Body of pancreas (tissue), 4 donors: ENCODE measurements at regions not wholly inside any gene's neighbourhood (a gene's known extent, or its start where the extent isn't known, plus 50 kb on each side); places are given as distances from the start of the nearest gene placed in this dataset.

Source experiments
- ATAC-seq: fragments of 150-250 bp; one replicate; pipeline ENCODE4 v1.9.1; 2016
- DNase-seq, 4 donors: peaks; one replicate each; pipeline ENCODE4 v3.0.0-alpha.2; 2019
- H3K27ac ChIP-seq, 4 donors: fragments of 200-600 bp; sonication (generic); 1 replicate in 3 of 4; 2 replicates in 1 of 4; pipeline versions ENCODE4 v1.5.1 to v1.6.1; 2016 to 2019; ENCODE audit warnings: mild to moderate bottlenecking in 1 of 4, mixed read lengths in 1 of 4, moderate library complexity in 1 of 4
- H3K27me3 ChIP-seq, 2 donors: fragments of 200-600 bp; sonication (generic); one replicate each; pipeline ENCODE4 v1.6.0; 2016; ENCODE audit warnings: mild to moderate bottlenecking in 1 of 2
- H3K36me3 ChIP-seq, 2 donors: fragments of 200-600 bp; sonication (generic); replicated peaks in 1 of 2; 2 replicates each; pipeline ENCODE4 v1.5.1; 2016; ENCODE audit warnings: low read depth in 2 of 2; ENCODE audit not compliant: insufficient read depth in 1 of 2
- H3K4me1 ChIP-seq: fragments of 200-600 bp; sonication (generic); one replicate; pipeline ENCODE4 v1.6.0; 2016
- H3K4me3 ChIP-seq, 2 donors: fragments of 200-600 bp; sonication (generic); 1 replicate in 1 of 2; 2 replicates in 1 of 2; pipeline ENCODE4 v1.5.1; 2016 to 2019
- H3K9me3 ChIP-seq, 3 donors: fragments of 200-600 bp; sonication (generic); 1 replicate in 2 of 3; 2 replicates in 1 of 3; pipeline ENCODE4 v1.5.1; 2016
- POLR2A ChIP-seq, 3 donors: fragments of 450-650 bp; IDR thresholded peaks; one replicate each; pipeline ENCODE4 v1.6.1; 2016; ENCODE audit warnings: antibody characterized with exemption in 3 of 3, mild to moderate bottlenecking in 2 of 3
- WGBS, 2 donors: methylation state at CpG; one replicate each; pipeline ENCODE4 v1.1.5; 2017; 5-methylcytosine and 5-hydroxymethylcytosine counted together
- intact Hi-C: fragments of 100-400 bp; cut with DNase I; formaldehyde crosslinking; loops from one replicate; pipeline ENCODE4 v1.15.1; 2023
- TF ChIP-seq, protein P1 (sequence below), 7 experiments: fragments of 450-650 bp in 4 of 7; fragments of 200-600 bp in 3 of 7; sonication (generic) in 3 of 7; IDR thresholded peaks; one replicate each; pipeline ENCODE4 v1.5.1; 2016 to 2019; ENCODE audit warnings: antibody characterized with exemption in 7 of 7

DNA sequence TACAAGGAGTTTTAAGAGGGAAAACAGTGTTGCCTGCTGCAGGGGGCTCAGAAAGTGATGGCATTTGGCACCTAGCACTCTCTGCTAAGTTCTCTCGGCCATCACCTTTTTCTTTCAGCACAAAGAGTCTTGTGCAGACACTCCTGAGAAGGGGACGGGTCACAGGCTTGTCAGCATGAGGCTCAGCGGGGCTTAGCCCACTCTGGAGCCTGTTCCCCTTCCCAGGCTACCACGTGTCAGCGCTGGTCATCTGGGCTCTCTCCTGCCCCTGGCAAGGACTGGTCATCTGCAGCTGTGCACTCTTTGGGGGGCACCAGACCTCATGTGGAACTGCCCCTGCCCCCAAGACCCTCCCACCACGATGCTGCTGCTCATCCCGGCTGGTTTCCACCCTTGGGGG is 152.1 kb upstream of the MKI67 start:
- Histone ChIP-seq H3K4me1 (no peaks in the 10 kb centered on the region), H3K9me3 (no peaks in the 10 kb centered on the region), H3K27me3 (no peaks in the 10 kb centered on the region), H3K27ac (no peak overlapping the region), H3K4me3 (no peak overlapping the region), H3K36me3 (no peaks in the 10 kb centered on the region)
- no peak for TF ChIP-seq POLR2A (IDR thresholded peaks at IDR 0.05)
- TF ChIP-seq, protein P1, sequence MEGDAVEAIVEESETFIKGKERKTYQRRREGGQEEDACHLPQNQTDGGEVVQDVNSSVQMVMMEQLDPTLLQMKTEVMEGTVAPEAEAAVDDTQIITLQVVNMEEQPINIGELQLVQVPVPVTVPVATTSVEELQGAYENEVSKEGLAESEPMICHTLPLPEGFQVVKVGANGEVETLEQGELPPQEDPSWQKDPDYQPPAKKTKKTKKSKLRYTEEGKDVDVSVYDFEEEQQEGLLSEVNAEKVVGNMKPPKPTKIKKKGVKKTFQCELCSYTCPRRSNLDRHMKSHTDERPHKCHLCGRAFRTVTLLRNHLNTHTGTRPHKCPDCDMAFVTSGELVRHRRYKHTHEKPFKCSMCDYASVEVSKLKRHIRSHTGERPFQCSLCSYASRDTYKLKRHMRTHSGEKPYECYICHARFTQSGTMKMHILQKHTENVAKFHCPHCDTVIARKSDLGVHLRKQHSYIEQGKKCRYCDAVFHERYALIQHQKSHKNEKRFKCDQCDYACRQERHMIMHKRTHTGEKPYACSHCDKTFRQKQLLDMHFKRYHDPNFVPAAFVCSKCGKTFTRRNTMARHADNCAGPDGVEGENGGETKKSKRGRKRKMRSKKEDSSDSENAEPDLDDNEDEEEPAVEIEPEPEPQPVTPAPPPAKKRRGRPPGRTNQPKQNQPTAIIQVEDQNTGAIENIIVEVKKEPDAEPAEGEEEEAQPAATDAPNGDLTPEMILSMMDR (IDR thresholded peaks at IDR 0.05) = no peak
- intact Hi-C loops = no loop called here
- no peak for ATAC-seq
- WGBS, 2 donors = 9 to 24% methylated on average over 5 to 7 of the region's 7 CpGs
- no peak for DNase-seq

DNA sequence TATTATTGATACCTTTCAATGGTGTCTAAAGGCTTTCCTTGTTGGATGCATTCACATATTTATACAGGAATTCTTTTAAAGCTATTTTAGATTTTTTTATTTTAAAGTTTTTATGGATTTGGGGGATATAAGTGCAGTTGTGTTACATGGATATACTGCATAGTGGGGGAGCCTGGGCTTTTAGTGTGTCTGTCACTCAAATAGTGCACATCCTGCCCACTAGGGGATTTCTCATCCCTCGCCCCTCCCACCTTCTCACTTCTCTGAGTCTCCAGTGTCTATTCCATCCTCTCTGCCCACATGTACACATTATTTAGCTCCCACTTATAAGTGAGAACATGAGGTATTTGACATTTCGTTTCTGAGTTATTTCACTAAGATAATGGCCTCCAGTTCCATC is 154.0 kb upstream of the MKI67 start:
- DNase-seq = no peak
- Histone ChIP-seq H3K4me3 (no peak overlapping the region), H3K27me3 (no peaks in the 10 kb centered on the region), H3K27ac (no peak overlapping the region), H3K9me3 (no peaks in the 10 kb centered on the region), H3K36me3 (no peaks in the 10 kb centered on the region), H3K4me1 (no peaks in the 10 kb centered on the region)
- TF ChIP-seq, protein P1 (IDR thresholded peaks at IDR 0.05) = no peak
- no peak for TF ChIP-seq POLR2A (IDR thresholded peaks at IDR 0.05)
- ATAC-seq = no peak
- intact Hi-C loops = no loop called here
- WGBS, 2 donors = 36 to 37% methylated on average over 2 of the region's 2 CpGs

DNA sequence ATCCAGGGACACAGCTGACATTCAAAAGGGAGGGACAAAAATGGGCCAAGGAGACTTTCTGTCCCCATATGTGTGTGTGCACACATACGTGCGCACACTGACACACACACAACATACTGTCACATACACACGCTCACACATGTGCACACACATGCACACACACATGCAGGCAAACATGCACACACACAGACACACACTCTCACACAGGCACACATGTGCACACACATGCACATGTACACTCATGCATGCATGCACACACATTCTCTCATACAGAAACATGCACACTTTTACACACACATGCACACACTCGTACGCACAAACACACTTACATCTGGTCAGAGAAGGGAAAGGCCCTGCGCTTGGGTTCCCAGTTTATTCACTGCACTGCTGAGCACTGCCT is 155.1 kb upstream of the MKI67 start:
- Histone ChIP-seq H3K36me3 (no peaks in the 10 kb centered on the region), H3K27ac (no peak overlapping the region), H3K4me1 (no peaks in the 10 kb centered on the region), H3K9me3 (no peaks in the 10 kb centered on the region), H3K4me3 (no peak overlapping the region), H3K27me3 (no peaks in the 10 kb centered on the region)
- TF ChIP-seq, protein P1 (IDR thresholded peaks at IDR 0.05) = no peak
- TF ChIP-seq POLR2A (IDR thresholded peaks at IDR 0.05) = no peak
- no peak for ATAC-seq
- WGBS, 2 donors = 80% methylated on average over 6 of the region's 6 CpGs
- no peak for DNase-seq
- intact Hi-C loops = no loop called here

DNA sequence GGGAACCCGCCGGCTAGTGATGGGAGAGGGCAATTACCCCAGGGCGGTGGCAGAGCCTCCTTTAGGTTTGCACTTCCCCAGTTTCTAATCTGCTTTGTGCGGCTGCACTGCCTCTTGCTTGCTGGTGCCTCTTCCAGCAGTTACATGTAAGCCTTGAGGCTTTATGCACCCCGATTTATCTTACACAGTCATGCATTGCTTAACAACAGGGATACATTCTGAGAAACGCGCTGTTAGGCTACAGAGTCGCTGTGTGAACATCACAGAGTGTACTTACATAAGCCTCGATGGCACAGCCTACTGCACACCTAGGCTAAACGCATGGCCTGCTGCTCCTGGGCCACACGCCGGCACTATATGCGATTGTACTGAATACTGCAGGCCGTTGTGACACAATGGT is 155.6 kb upstream of the MKI67 start:
- Histone ChIP-seq H3K9me3 (no peaks in the 10 kb centered on the region), H3K4me3 (no peak overlapping the region), H3K27me3 (no peaks in the 10 kb centered on the region), H3K36me3 (no peaks in the 10 kb centered on the region), H3K4me1 (no peaks in the 10 kb centered on the region), H3K27ac (no peak overlapping the region)
- TF ChIP-seq, protein P1 (IDR thresholded peaks at IDR 0.05) = no peak
- no peak for TF ChIP-seq POLR2A (IDR thresholded peaks at IDR 0.05)
- ATAC-seq = no peak
- intact Hi-C loops = no loop called here
- no peak for DNase-seq
- WGBS, 2 donors = 69 to 80% methylated on average over 12 to 14 of the region's 14 CpGs

DNA sequence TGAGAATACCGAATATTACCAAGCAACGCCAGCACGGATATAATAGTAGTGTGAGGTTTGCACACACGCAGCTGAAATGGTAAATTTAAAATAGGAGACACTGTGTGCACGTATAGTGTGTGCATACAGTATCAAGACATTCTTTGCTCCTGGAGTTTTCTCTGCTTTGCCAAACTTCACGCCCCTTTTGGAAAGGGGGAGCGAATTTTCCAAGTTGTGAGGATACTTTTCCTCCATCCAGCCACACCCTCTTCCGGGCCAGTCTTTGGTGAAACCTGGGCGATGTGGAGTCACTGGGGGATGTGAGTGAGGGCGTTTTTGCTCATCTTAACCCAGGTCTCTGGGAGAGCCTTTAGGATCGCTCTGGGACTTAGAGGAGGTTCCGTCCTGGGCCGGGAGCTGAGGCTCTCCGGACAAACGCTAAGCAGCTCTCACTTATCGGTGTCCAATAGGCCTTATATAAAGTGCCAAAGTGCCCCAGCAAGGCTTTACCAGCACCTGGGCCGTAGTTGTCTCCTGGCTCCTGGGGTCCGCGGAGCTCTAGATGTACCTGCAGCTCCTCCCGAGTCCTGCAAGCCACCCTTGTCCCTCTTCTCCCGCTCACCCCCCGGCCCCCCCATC is 160.0 kb upstream of the MKI67 start:
- Histone ChIP-seq H3K36me3 (no peaks in the 10 kb centered on the region), H3K4me1 (no peaks in the 10 kb centered on the region), H3K27ac (no peak overlapping the region), H3K27me3 (peaks cover 0 to 5% of the 10 kb centered on the region in 2 donors), H3K4me3 (no peak overlapping the region), H3K9me3 (no peaks in the 10 kb centered on the region)
- ATAC-seq = no peak
- intact Hi-C loops = no loop called here
- WGBS, 2 donors = 21 to 27% methylated on average over 21 to 22 of the region's 22 CpGs
- DNase-seq = no peak
- TF ChIP-seq POLR2A (IDR thresholded peaks at IDR 0.05) = no peak
- TF ChIP-seq, protein P1 (IDR thresholded peaks at IDR 0.05) = no peak
